G401 (cell line): ENCODE measurements at regions not wholly inside any gene's neighbourhood (a gene's known extent, or its start where the extent isn't known, plus 50 kb on each side); places are given as distances from the start of the nearest gene placed in this dataset.

Source experiments
- DNase-seq: peaks from one replicate; pipeline ENCODE4 v3.0.0-alpha.2; 2015; ENCODE audit warnings: low spot score
- in situ Hi-C: cut with HindIII; loops from 2 replicates; pipeline ENCODE4 v1.10.0; 2016; ENCODE audit warnings: low sequenced_read_pairs, mixed read lengths

- no peak for DNase-seq
- in situ Hi-C loops, result no loop called here
These were observed 66.2 kb upstream of the APOBEC4 start for GRCh38 chr1:183719289-183719688.

GRCh38 chr1:183716286-183716685 lies 63.2 kb upstream of the APOBEC4 start:
- no peak for DNase-seq
- in situ Hi-C loops, result no loop called here

- DNase-seq, result no peak
- in situ Hi-C loops, result no loop called here
These were observed 58.7 kb upstream of the APOBEC4 start for GRCh38 chr1:183711741-183712361.

GRCh38 chr1:183711165-183711682 lies 58.1 kb upstream of the APOBEC4 start:
- in situ Hi-C loops, result no loop called here
- no peak for DNase-seq

- in situ Hi-C loops, result no loop called here
- no peak for DNase-seq
These were observed 57.6 kb upstream of the APOBEC4 start for GRCh38 chr1:183710734-183711133.

- in situ Hi-C loops, result no loop called here
- no peak for DNase-seq
These were observed 57.2 kb upstream of the APOBEC4 start for GRCh38 chr1:183710333-183710732.

- no peak for DNase-seq
- in situ Hi-C loops, result no loop called here
These were observed 51.0 kb upstream of the APOBEC4 start for GRCh38 chr1:183704131-183704530.
